PC-9 (cell line): ENCODE measurements at regions not wholly inside any gene's neighbourhood (a gene's known extent, or its start where the extent isn't known, plus 50 kb on each side); places are given as distances from the start of the nearest gene placed in this dataset.

ENCODE experiments used
- BruUV-seq: library from RNA; stranded (reverse); fragments of 400-500 nt; replicated peaks from 2 replicates; lab custom pipeline; 2021; lab: Mats Ljungman, UMichigan
- CTCF ChIA-PET: fragments of 300-600 bp; sonication (Branson Sonifier 250); formaldehyde crosslinking; loops from one replicate; lab custom pipeline; 2022; ENCODE audit warnings: antibody characterized with exemption; lab: Charles Lee
- POLR2A ChIA-PET: fragments of 300-600 bp; sonication (Branson Sonifier 250); formaldehyde crosslinking; loops from one replicate; lab custom pipeline; 2022; ENCODE audit warnings: antibody characterized with exemption; ENCODE audit not compliant: unreplicated experiment; lab: Charles Lee
- DNase-seq, 2 experiments: peaks; one replicate each; pipeline versions ENCODE4 v3.0.0 to v3.0.0-alpha.2; 2015 to 2022; ENCODE audit warnings: mixed read lengths in 1 of 2
- H2AFZ ChIP-seq: fragments of 200-600 bp; sonication (generic); 2 replicates; pipeline ENCODE4 v1.8.1; 2017; ENCODE audit warnings: antibody characterized with exemption
- H3F3A ChIP-seq: fragments of 200-600 bp; sonication (generic); 2 replicates; pipeline ENCODE4 v1.8.1; 2017; ENCODE audit warnings: antibody characterized with exemption, mild to moderate bottlenecking, low read depth; ENCODE audit not compliant: insufficient read depth
- H3K27ac ChIP-seq: fragments of 200-600 bp; sonication (generic); 2 replicates; pipeline ENCODE4 v1.6.1; 2016; ENCODE audit warnings: mixed run types
- H3K27me3 ChIP-seq: fragments of 200-600 bp; sonication (generic); 2 replicates; pipeline ENCODE4 v1.6.1; 2016; ENCODE audit warnings: low read depth, mixed run types; ENCODE audit not compliant: insufficient read depth
- H3K36me3 ChIP-seq: fragments of 200-600 bp; sonication (generic); 2 replicates; pipeline ENCODE4 v1.6.1; 2016; ENCODE audit warnings: low read depth, mixed run types
- H3K4me1 ChIP-seq: fragments of 200-600 bp; sonication (generic); replicated peaks from 2 replicates; pipeline ENCODE4 v1.6.1; 2016; ENCODE audit warnings: mixed run types; ENCODE audit not compliant: insufficient read depth
- H3K4me2 ChIP-seq: fragments of 200-600 bp; sonication (generic); 2 replicates; pipeline ENCODE4 v1.6.1; 2017; ENCODE audit warnings: mixed run types
- H3K4me3 ChIP-seq: fragments of 200-600 bp; sonication (generic); 2 replicates; pipeline ENCODE4 v1.6.1; 2016; ENCODE audit warnings: mixed run types
- H3K79me2 ChIP-seq: fragments of 200-600 bp; sonication (generic); 2 replicates; pipeline ENCODE4 v1.6.1; 2017; ENCODE audit warnings: low read depth, mixed run types
- H3K9me2 ChIP-seq: fragments of 200-600 bp; sonication (generic); 2 replicates; pipeline ENCODE4 v1.8.1; 2017; ENCODE audit warnings: mild to moderate bottlenecking; ENCODE audit not compliant: insufficient read depth
- H3K9me3 ChIP-seq: fragments of 200-600 bp; sonication (generic); 2 replicates; pipeline ENCODE4 v1.8.1; 2016; ENCODE audit warnings: low read depth; ENCODE audit not compliant: insufficient read depth
- H4K20me1 ChIP-seq: fragments of 200-600 bp; sonication (generic); 2 replicates; pipeline ENCODE4 v1.8.1; 2017; ENCODE audit not compliant: insufficient read depth
- EZH2 ChIP-seq: fragments of 200-600 bp; sonication (generic); IDR thresholded peaks from 2 replicates; pipeline ENCODE4 v1.8.0; 2017; ENCODE audit warnings: antibody characterized with exemption, low read depth
- intact Hi-C: fragments of 100-400 bp; cut with micrococcal nuclease; formaldehyde crosslinking; loops from one replicate; pipeline ENCODE4 v1.10.0; 2022; ENCODE audit not compliant: unreplicated experiment
- TF ChIP-seq, protein P1 (sequence below): fragments of 200-600 bp; sonication (generic); conservative IDR thresholded peaks from 2 replicates; pipeline ENCODE4 v1.6.1; 2017; ENCODE audit warnings: mixed run types, antibody characterized with exemption, mild to moderate bottlenecking, moderate library complexity

DNA sequence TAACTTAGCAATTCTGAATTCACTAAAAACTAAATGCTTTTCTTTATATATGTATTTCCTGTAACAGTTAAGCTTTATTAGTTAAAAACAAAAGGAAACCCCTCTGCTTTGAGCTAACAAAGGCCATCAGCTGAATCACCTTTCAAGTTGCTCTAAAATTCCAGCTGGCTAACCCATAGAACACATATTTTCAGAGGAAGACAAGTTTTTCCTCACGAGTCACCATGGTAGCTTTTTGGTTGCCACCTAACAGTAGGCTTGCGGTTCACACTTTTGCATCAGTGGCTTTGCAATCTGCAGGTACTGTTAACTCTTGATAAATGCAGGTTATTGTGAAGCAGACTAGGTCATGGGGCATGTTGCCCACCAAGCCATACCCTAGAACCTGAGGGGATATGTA, 57.6 kb upstream of the IRX5 start:
- no peaks in the 10 kb centered on the region for H3F3A ChIP-seq
- no peak for DNase-seq
- no peak overlapping the region for H2AFZ ChIP-seq
- no peaks in the 10 kb centered on the region for H3K4me1 ChIP-seq
- H3K9me3 ChIP-seq = no peaks in the 10 kb centered on the region
- intact Hi-C loops = no loop called here
- ChIA-PET POLR2A (interaction anchor here (0.6 kb wide), 1 partner anchor 111 kb away, joined by 23 read pairs; no protein-coding TSS in a partner anchor), CTCF (no interaction called here)
- no peaks in the 10 kb centered on the region for H3K36me3 ChIP-seq
- H3K4me3 ChIP-seq = no peak overlapping the region
- H3K9me2 ChIP-seq = no peaks in the 10 kb centered on the region
- H3K27ac ChIP-seq = no peak overlapping the region
- no peaks in the 10 kb centered on the region for H3K79me2 ChIP-seq
- no peaks in the 10 kb centered on the region for H4K20me1 ChIP-seq
- BruUV-seq = no TSS peak
- no peak overlapping the region for H3K4me2 ChIP-seq
- H3K27me3 ChIP-seq = no peaks in the 10 kb centered on the region
- TF ChIP-seq EZH2 = no peak
- TF ChIP-seq, protein P1, sequence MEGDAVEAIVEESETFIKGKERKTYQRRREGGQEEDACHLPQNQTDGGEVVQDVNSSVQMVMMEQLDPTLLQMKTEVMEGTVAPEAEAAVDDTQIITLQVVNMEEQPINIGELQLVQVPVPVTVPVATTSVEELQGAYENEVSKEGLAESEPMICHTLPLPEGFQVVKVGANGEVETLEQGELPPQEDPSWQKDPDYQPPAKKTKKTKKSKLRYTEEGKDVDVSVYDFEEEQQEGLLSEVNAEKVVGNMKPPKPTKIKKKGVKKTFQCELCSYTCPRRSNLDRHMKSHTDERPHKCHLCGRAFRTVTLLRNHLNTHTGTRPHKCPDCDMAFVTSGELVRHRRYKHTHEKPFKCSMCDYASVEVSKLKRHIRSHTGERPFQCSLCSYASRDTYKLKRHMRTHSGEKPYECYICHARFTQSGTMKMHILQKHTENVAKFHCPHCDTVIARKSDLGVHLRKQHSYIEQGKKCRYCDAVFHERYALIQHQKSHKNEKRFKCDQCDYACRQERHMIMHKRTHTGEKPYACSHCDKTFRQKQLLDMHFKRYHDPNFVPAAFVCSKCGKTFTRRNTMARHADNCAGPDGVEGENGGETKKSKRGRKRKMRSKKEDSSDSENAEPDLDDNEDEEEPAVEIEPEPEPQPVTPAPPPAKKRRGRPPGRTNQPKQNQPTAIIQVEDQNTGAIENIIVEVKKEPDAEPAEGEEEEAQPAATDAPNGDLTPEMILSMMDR = no peak

DNA sequence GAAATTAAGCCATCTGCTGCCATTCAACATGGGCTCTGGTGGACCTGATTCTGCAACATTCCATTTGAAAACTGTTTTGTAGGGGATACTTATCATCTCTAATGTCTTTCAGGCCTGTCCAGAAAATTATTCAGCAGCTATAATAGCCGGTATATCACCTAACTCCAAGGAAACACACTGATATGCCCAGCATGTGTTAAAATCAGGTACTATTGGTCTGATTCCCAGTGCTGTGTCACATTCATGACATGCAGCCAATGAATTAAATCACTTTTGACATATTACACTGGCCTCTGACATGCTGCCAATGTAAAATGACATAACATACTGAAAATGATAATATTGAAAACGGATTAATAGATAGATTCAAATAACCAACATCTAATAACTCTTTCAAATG, 60.5 kb upstream of the IRX5 start:
- H4K20me1 ChIP-seq = no peaks in the 10 kb centered on the region
- no peak for DNase-seq
- H3K4me2 ChIP-seq = no peak overlapping the region
- BruUV-seq = no TSS peak
- H3K4me1 ChIP-seq = no peaks in the 10 kb centered on the region
- H2AFZ ChIP-seq = no peak overlapping the region
- no peak overlapping the region for H3K4me3 ChIP-seq
- ChIA-PET CTCF (no interaction called here), POLR2A (no interaction called here)
- H3K79me2 ChIP-seq = no peaks in the 10 kb centered on the region
- no peak overlapping the region for H3K27ac ChIP-seq
- no peak for TF ChIP-seq EZH2
- TF ChIP-seq, protein P1 = no peak
- H3F3A ChIP-seq = no peaks in the 10 kb centered on the region
- no peaks in the 10 kb centered on the region for H3K9me3 ChIP-seq
- intact Hi-C loops = no loop called here
- no peaks in the 10 kb centered on the region for H3K27me3 ChIP-seq
- no peaks in the 10 kb centered on the region for H3K9me2 ChIP-seq
- H3K36me3 ChIP-seq = no peaks in the 10 kb centered on the region

DNA sequence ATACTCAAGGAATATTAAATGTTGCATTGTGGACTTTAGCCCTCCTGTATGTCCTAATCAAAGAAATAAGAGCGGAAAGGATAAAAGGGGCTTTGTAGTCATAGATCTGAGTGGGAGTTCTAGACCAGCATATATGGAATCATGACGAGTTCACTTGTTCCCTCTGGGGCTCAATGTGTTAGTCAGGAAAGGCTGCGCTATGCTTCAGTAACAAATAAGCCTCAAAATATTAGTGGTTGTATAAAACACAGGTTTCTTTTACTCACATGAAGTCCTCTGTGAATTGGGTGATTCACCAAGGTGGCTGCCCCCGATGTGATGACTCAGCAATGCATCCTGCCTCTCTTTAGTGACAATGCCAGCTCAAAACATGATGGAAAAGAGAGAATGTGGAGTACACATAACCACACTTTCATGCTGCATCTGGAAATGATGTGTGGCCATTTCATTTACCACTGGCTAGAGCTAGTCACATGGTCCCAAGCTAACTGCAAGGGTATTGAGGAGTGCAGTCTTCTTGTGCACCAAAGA, 63.3 kb upstream of the IRX5 start:
- no peak overlapping the region for H2AFZ ChIP-seq
- DNase-seq = no peak
- no peaks in the 10 kb centered on the region for H3K9me2 ChIP-seq
- no peaks in the 10 kb centered on the region for H3F3A ChIP-seq
- H4K20me1 ChIP-seq = no peaks in the 10 kb centered on the region
- POLR2A ChIA-PET = no interaction called here
- intact Hi-C loops = no loop called here
- H3K4me1 ChIP-seq = no peaks in the 10 kb centered on the region
- H3K27me3 ChIP-seq = no peaks in the 10 kb centered on the region
- no TSS peak for BruUV-seq
- no peaks in the 10 kb centered on the region for H3K36me3 ChIP-seq
- no peaks in the 10 kb centered on the region for H3K9me3 ChIP-seq
- H3K27ac ChIP-seq = no peak overlapping the region
- H3K4me3 ChIP-seq = no peak overlapping the region
- H3K79me2 ChIP-seq = no peaks in the 10 kb centered on the region
- TF ChIP-seq EZH2 = no peak
- TF ChIP-seq, protein P1 = no peak
- CTCF ChIA-PET = no interaction called here
- no peak overlapping the region for H3K4me2 ChIP-seq
